Trophoblast cell (in vitro differentiated cells and primary cell): ENCODE measurements at regions not wholly inside any gene's neighbourhood (a gene's known extent, or its start where the extent isn't known, plus 50 kb on each side); places are given as distances from the start of the nearest gene placed in this dataset.

Experiments used
- DNase-seq, 2 donors: peaks; one replicate each; pipeline ENCODE4 v3.0.0-alpha.2; 2016
- H2AFZ ChIP-seq: 2 replicates; pipeline ENCODE4 v1.6.1; 2013; ENCODE audit warnings: low read length, moderate library complexity, mild to moderate bottlenecking; ENCODE audit not compliant: insufficient read depth, poor library complexity
- H2AK5ac ChIP-seq: 2 replicates; pipeline ENCODE4 v1.6.1; 2013; ENCODE audit warnings: mild to moderate bottlenecking, low read length
- H2BK120ac ChIP-seq: 2 replicates; pipeline ENCODE4 v1.6.1; 2013; ENCODE audit warnings: low read length, mild to moderate bottlenecking, moderate library complexity; ENCODE audit not compliant: insufficient read depth, poor library complexity
- H2BK12ac ChIP-seq: 2 replicates; pipeline ENCODE4 v1.6.1; 2013; ENCODE audit warnings: mild to moderate bottlenecking, low read length, moderate library complexity
- H2BK5ac ChIP-seq: 2 replicates; pipeline ENCODE4 v1.6.1; 2013; ENCODE audit warnings: low read length, low read depth, moderate library complexity, mild to moderate bottlenecking; ENCODE audit not compliant: poor library complexity
- H3K14ac ChIP-seq: 2 replicates; pipeline ENCODE4 v1.6.1; 2013; ENCODE audit warnings: mild to moderate bottlenecking, low read length
- H3K18ac ChIP-seq: 2 replicates; pipeline ENCODE4 v1.6.1; 2013; ENCODE audit warnings: mild to moderate bottlenecking, low read length
- H3K23ac ChIP-seq: 2 replicates; pipeline ENCODE4 v1.6.1; 2013; ENCODE audit warnings: low read length
- H3K27ac ChIP-seq: 2 replicates; pipeline ENCODE4 v1.5.1; 2013; ENCODE audit warnings: low read depth, mild to moderate bottlenecking, inconsistent platforms, low read length, moderate library complexity
- H3K27me3 ChIP-seq: 2 replicates; pipeline ENCODE4 v1.6.1; 2013; ENCODE audit warnings: inconsistent platforms, mild to moderate bottlenecking, low read length, moderate library complexity; ENCODE audit not compliant: insufficient read depth
- H3K36me3 ChIP-seq, 2 experiments: 1 replicate in 1 of 2; 2 replicates in 1 of 2; pipeline ENCODE4 v1.6.1; 2013; ENCODE audit warnings: low read length in 2 of 2, mild to moderate bottlenecking in 2 of 2, moderate library complexity in 1 of 2; ENCODE audit not compliant: insufficient read depth in 2 of 2, control insufficient read depth in 1 of 2
- H3K4ac ChIP-seq: 2 replicates; pipeline ENCODE4 v1.6.1; 2013; ENCODE audit warnings: low read depth, mild to moderate bottlenecking, low read length, moderate library complexity
- H3K4me1 ChIP-seq, 2 experiments: 1 replicate in 1 of 2; 2 replicates in 1 of 2; pipeline ENCODE4 v1.6.1; 2013; ENCODE audit warnings: low read length in 2 of 2, mild to moderate bottlenecking in 2 of 2, moderate library complexity in 1 of 2; ENCODE audit not compliant: insufficient read depth in 2 of 2, control insufficient read depth in 1 of 2
- H3K4me2 ChIP-seq: 2 replicates; pipeline ENCODE4 v1.6.1; 2013; ENCODE audit warnings: inconsistent platforms, mild to moderate bottlenecking, low read length, moderate library complexity
- H3K4me3 ChIP-seq: 2 replicates; pipeline ENCODE4 v1.5.1; 2013; ENCODE audit warnings: mild to moderate bottlenecking, low read depth, low read length, inconsistent platforms
- H3K79me1 ChIP-seq: one replicate; pipeline ENCODE4 v1.6.1; 2013; ENCODE audit warnings: low read length
- H3K79me2 ChIP-seq: 2 replicates; pipeline ENCODE4 v1.6.1; 2013; ENCODE audit warnings: low read length, mild to moderate bottlenecking; ENCODE audit not compliant: control insufficient read depth, insufficient read depth, poor library complexity
- H3K9ac ChIP-seq: 2 replicates; pipeline ENCODE4 v1.6.1; 2013; ENCODE audit warnings: mild to moderate bottlenecking, low read length
- H3K9me3 ChIP-seq: 2 replicates; pipeline ENCODE4 v1.6.1; 2013; ENCODE audit warnings: low read depth, mild to moderate bottlenecking, control low read depth, inconsistent platforms, low read length; ENCODE audit not compliant: insufficient read depth
- H4K12ac ChIP-seq: 2 replicates; pipeline ENCODE4 v1.6.1; 2013; ENCODE audit warnings: low read depth, mild to moderate bottlenecking, low read length, moderate library complexity
- H4K8ac ChIP-seq: 2 replicates; pipeline ENCODE4 v1.6.1; 2013; ENCODE audit warnings: low read depth, mild to moderate bottlenecking, low read length, moderate library complexity
- H4K91ac ChIP-seq: one replicate; pipeline ENCODE4 v1.6.1; 2013; ENCODE audit warnings: low read depth, mild to moderate bottlenecking, low read length, moderate library complexity
- whole genome bisulfite sequencing: extraction: QIAGEN DNeasy Blood & Tissue Kit; methylation state at CpG from one replicate; pipeline ENCODE4 v1.1.7; 2013; ENCODE audit warnings: missing lambda C conversion rate; ENCODE audit not compliant: insufficient read length, insufficient coverage; ENCODE audit errors: extremely low coverage; 5-methylcytosine and 5-hydroxymethylcytosine counted together

DNA sequence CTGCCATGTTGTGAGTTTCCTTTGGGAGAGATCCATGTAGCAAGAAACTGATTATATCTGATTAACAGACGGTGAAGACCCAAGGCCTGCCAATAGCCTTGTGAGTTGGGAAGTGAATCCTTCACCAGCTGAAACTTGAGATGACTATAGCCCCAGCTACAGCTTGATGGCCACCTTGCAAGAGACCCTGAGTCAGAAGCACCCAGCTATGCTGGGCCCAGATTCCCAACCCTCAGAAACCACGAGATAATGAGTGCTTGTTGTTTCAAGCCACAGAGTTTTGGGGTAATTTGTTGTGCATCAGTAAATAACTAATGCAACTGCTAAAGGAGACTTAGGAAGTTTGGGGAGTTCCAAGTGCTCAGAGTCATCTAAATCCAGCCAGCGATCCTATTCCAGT lies 80.3 kb downstream of the AVPR1A start:
- Histone ChIP-seq H3K4ac (no peak overlapping the region), H3K27ac (no peak overlapping the region)

DNA sequence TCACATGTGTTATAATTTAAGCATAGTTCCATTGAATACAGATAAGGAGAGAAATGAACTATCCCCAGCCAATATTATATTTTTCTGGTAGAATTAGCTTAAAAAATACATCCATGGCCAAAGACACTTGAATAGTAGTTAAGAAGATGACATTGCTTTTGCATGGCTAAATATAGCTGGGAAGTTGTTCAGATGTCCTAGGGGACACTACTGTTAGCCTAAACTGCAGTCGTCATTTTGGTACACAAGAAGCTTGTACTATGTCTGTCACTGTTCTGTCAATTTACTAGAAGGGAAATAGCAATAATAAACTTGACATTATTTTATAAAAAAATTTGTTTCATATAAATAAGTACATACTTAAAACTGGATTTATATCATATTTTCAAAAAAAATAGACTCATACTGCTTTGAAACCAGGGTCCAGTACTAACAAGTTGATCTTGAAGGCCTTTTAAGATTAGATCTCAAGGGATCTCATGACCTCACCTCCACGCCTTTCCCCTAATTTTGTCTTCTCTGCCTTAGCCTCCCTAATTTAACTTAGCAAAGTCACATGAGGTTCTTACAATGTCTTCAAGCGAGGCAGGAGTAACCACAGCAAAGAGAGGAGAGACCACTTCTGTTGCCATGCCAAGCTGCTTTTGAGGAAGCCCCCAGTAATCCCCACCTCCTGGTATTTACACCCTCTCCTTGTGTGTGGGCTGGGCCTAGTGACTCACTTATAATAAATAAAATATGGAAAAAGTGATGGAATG lies 81.0 kb downstream of the AVPR1A start:
- Histone ChIP-seq H2AK5ac (no peak overlapping the region), H3K27ac (no peak overlapping the region), H4K8ac (no peak overlapping the region), H3K14ac (no peak overlapping the region), H3K4me1 (no peaks in the 10 kb centered on the region), H3K4me3 (no peak overlapping the region), H2BK12ac (no peak overlapping the region), H3K23ac (no peak overlapping the region), H4K91ac (no peak overlapping the region), H3K36me3 (no peaks in the 10 kb centered on the region), H2BK5ac (no peak overlapping the region), H3K9me3 (no peaks in the 10 kb centered on the region), H2AFZ (no peak overlapping the region), H3K18ac (no peak overlapping the region), H3K9ac (no peak overlapping the region), H2BK120ac (no peak overlapping the region), H3K4me2 (no peak overlapping the region), H3K79me2 (no peaks in the 10 kb centered on the region), H4K12ac (no peak overlapping the region), H3K4ac (no peak overlapping the region), H3K79me1 (no peaks in the 10 kb centered on the region), H3K27me3 (no peaks in the 10 kb centered on the region)
- no peak for DNase-seq
- no CpG with 5 or more reads among the region's 3 CpGs for WGBS

More for the DNA sequence above, 80.3 kb downstream of the AVPR1A start:
- Histone ChIP-seq H2AK5ac (no peak overlapping the region), H3K4me1 (no peaks in the 10 kb centered on the region), H3K4me3 (no peak overlapping the region), H4K8ac (no peak overlapping the region), H3K4me2 (no peak overlapping the region), H3K36me3 (no peaks in the 10 kb centered on the region), H2AFZ (no peak overlapping the region), H3K9ac (no peak overlapping the region), H4K12ac (no peak overlapping the region), H3K9me3 (no peaks in the 10 kb centered on the region), H3K27me3 (no peaks in the 10 kb centered on the region), H3K14ac (no peak overlapping the region), H3K79me2 (no peaks in the 10 kb centered on the region), H3K79me1 (no peaks in the 10 kb centered on the region), H3K18ac (no peak overlapping the region), H2BK5ac (no peak overlapping the region), H4K91ac (no peak overlapping the region), H2BK120ac (no peak overlapping the region), H3K23ac (no peak overlapping the region), H2BK12ac (no peak overlapping the region)
- WGBS = no CpG with 5 or more reads among the region's 3 CpGs
- DNase-seq = no peak

DNA sequence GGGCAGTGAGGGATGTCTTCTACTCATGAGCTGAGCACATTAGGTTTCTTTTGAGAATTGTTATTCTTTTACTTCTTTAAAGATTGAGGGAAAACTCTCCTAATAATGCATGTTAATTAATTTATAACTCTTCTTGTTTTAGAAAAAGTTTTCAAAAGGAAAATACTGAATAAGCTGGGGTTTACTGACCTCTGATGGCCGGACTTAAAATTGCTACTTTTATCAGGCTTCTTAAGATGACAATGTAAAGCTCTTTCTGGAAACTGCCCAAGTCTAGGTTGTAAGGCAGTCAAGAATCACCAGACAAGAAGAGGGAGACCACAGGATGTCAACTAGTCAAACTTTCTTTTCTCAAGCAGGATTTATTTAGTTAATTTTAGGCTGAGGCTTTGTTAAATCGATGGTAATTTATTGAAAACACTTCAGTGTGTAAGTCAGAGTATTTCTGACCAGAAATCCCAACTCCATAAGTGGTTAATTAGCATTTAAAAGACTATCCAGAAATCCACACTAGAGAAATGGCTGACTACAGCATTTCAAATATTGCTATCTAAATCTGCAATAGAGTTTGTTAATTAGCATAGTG lies 82.1 kb downstream of the AVPR1A start:
- no peaks in the 10 kb centered on the region for H3K9me3 ChIP-seq
- no peaks in the 10 kb centered on the region for H3K79me1 ChIP-seq
- H2BK120ac ChIP-seq = no peak overlapping the region
- H3K4ac ChIP-seq = no peak overlapping the region
- H3K9ac ChIP-seq = no peak overlapping the region
- H3K27ac ChIP-seq = no peak overlapping the region
- no peak overlapping the region for H4K12ac ChIP-seq
- H4K91ac ChIP-seq = no peak overlapping the region
- no peak overlapping the region for H3K23ac ChIP-seq
- DNase-seq = peak; percentile 19 to 76
- no peak overlapping the region for H3K4me3 ChIP-seq
- no CpG with 5 or more reads among the region's 2 CpGs for WGBS
- H4K8ac ChIP-seq = no peak overlapping the region
- H2AFZ ChIP-seq = no peak overlapping the region
- H2AK5ac ChIP-seq = no peak overlapping the region
- no peaks in the 10 kb centered on the region for H3K4me1 ChIP-seq
- no peak overlapping the region for H3K14ac ChIP-seq
- H3K27me3 ChIP-seq = no peaks in the 10 kb centered on the region
- no peak overlapping the region for H2BK5ac ChIP-seq
- no peaks in the 10 kb centered on the region for H3K79me2 ChIP-seq
- no peaks in the 10 kb centered on the region for H3K36me3 ChIP-seq
- no peak overlapping the region for H2BK12ac ChIP-seq
- no peak overlapping the region for H3K18ac ChIP-seq
- H3K4me2 ChIP-seq = no peak overlapping the region

DNA sequence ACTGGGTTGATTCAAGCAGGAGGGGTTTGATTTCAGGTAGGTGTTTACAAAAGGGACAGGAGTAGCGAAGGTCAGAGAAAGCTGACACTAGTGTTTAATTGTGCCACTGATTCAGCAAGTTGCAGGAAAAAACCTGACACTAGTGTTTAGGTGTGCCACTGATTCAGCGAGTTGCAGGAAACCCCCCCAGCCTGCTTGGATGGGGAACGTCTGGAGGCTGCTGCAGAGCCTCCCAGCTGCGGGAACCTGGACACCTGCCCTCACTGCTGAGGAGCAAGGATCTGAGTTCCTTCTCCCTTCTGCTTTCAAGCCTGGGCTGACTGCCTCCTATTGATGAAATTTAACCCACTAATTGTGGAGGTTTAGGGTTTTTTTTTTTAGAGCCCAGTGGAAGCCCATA lies 84.2 kb downstream of the AVPR1A start:
- Histone ChIP-seq H4K8ac (no peak overlapping the region), H3K4ac (no peak overlapping the region), H2BK12ac (no peak overlapping the region), H3K4me1 (no peaks in the 10 kb centered on the region), H3K9me3 (no peaks in the 10 kb centered on the region), H2AK5ac (no peak overlapping the region), H3K4me2 (no peak overlapping the region), H3K18ac (no peak overlapping the region), H3K23ac (no peak overlapping the region), H3K4me3 (no peak overlapping the region), H2BK5ac (no peak overlapping the region), H3K79me1 (no peaks in the 10 kb centered on the region), H3K9ac (no peak overlapping the region), H3K27me3 (no peaks in the 10 kb centered on the region), H4K91ac (no peak overlapping the region), H4K12ac (no peak overlapping the region), H3K27ac (no peak overlapping the region), H3K79me2 (no peaks in the 10 kb centered on the region), H3K36me3 (no peaks in the 10 kb centered on the region), H2AFZ (no peak overlapping the region), H3K14ac (no peak overlapping the region), H2BK120ac (no peak overlapping the region)
- WGBS = no CpG with 5 or more reads among the region's 4 CpGs
- DNase-seq = no peak
